Spleen (tissue), 11 donors: ENCODE measurements at regions not wholly inside any gene's neighbourhood (a gene's known extent, or its start where the extent isn't known, plus 50 kb on each side); places are given as distances from the start of the nearest gene placed in this dataset.

Source experiments
- DNase-seq: peaks from one replicate; pipeline ENCODE4 v3.0.0-alpha.2; 2020
- H3K27ac ChIP-seq, 8 donors: fragments of 200-600 bp; sonication (generic) in 7 of 8; 1 replicate in 4 of 8; 2 replicates in 4 of 8; pipeline versions ENCODE4 v1.5.0 to v1.8.0; 2016 to 2021; ENCODE audit warnings: inconsistent platforms in 4 of 8, mild to moderate bottlenecking in 4 of 8, moderate library complexity in 1 of 8
- H3K27me3 ChIP-seq, 7 donors: fragments of 200-600 bp; sonication (generic) in 6 of 7; replicated peaks in 1 of 7; 1 replicate in 4 of 7; 2 replicates in 3 of 7; pipeline versions ENCODE4 v1.5.0 to v1.8.0; 2016 to 2021; ENCODE audit warnings: inconsistent platforms in 3 of 7, mild to moderate bottlenecking in 1 of 7
- H3K36me3 ChIP-seq, 6 donors: fragments of 200-600 bp; sonication (generic) in 5 of 6; 1 replicate in 4 of 6; 2 replicates in 2 of 6; pipeline versions ENCODE4 v1.5.0 to v1.8.0; 2016 to 2021; ENCODE audit warnings: inconsistent platforms in 2 of 6
- H3K4me1 ChIP-seq, 6 donors: fragments of 200-600 bp; sonication (generic) in 5 of 6; 1 replicate in 3 of 6; 2 replicates in 3 of 6; pipeline versions ENCODE4 v1.5.0 to v1.8.0; 2016 to 2021; ENCODE audit warnings: inconsistent platforms in 3 of 6
- H3K4me3 ChIP-seq, 8 donors: fragments of 200-600 bp; sonication (generic) in 7 of 8; 1 replicate in 4 of 8; 2 replicates in 4 of 8; pipeline versions ENCODE4 v1.5.0 to v1.8.0; 2016 to 2021; ENCODE audit warnings: inconsistent platforms in 4 of 8, mild to moderate bottlenecking in 4 of 8, moderate library complexity in 2 of 8
- H3K9me3 ChIP-seq, 8 donors: fragments of 200-600 bp; sonication (generic) in 7 of 8; 1 replicate in 4 of 8; 2 replicates in 4 of 8; pipeline versions ENCODE4 v1.5.0 to v1.8.0; 2016 to 2021; ENCODE audit warnings: inconsistent platforms in 4 of 8
- CTCF ChIP-seq, 11 experiments: fragments of 200-600 bp in 7 of 11; fragments of 450-650 bp in 4 of 11; sonication (generic) in 4 of 11; IDR thresholded peaks in 8 of 11; conservative IDR thresholded peaks in 3 of 11; 1 replicate in 7 of 11; 2 replicates in 4 of 11; pipeline versions ENCODE4 v1.4.0 to v1.8.0; 2016 to 2021; ENCODE audit warnings: antibody characterized with exemption in 11 of 11, inconsistent platforms in 4 of 11, mild to moderate bottlenecking in 1 of 11
- POLR2A ChIP-seq, 3 donors: fragments of 450-650 bp; IDR thresholded peaks; one replicate each; pipeline ENCODE4 v1.5.1; 2017; ENCODE audit warnings: antibody characterized with exemption in 3 of 3, mild to moderate bottlenecking in 1 of 3
- POLR2AphosphoS5 ChIP-seq, 3 donors: sonication (generic); formaldehyde crosslinking; IDR thresholded peaks; one replicate each; pipeline ENCODE4 v1.5.1; 2017; ENCODE audit warnings: antibody characterized with exemption in 3 of 3
- WGBS, 5 donors: extraction: QIAGEN DNeasy Blood & Tissue Kit in 3 of 5; methylation state at CpG; one replicate each; pipeline versions ENCODE4 v1.1.5 to v1.1.7; 2013 to 2018; 5-methylcytosine and 5-hydroxymethylcytosine counted together
- intact Hi-C: fragments of 100-400 bp; cut with DNase I; formaldehyde crosslinking; loops from one replicate; pipeline ENCODE4 v1.15.0; 2023; ENCODE audit warnings: low total_unique reads
- donor health status: healthy with polysubstance abuse.
- donor health status: DM: no; HTN: no; CAD: no; lungs with moderate emphysema.
- donor health status: DM: no; HTN: no; CAD: no.
- donor health status: Bipolar disorder and iron deficiency.
- donor health status: healthy.
- donor health status: DM: no; HTN: no; CAD: no.
- donor health status: DM: yes; HTN: yes; CAD: no.

DNA sequence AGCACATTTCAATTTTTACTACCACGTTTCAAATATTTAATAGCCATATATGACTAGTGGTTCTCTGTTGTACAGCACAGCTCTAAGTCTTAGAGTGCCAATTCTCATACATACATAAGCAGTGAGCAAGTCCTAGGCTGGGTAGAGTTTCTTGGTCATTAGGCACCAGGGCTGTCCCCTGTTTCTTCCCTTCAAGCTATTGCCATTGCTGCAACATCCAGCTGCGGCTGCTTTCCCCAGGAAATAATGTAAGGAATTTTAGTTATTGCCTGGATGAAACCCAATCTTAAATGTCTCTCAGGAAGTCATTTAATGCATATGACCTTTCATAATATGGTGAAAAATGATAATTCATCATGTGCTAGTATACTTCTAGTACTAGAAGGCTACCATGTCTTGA, 74.1 kb upstream of the PPP3CA start:
- H3K27me3 ChIP-seq, result no peaks in the 10 kb centered on the region
- no peak for DNase-seq
- 68 to 93% (median 76%) methylated on average over 2 of the region's 2 CpGs for WGBS, 5 donors
- peaks cover 0 to 3% (median 0%) of the 10 kb centered on the region in 8 donors for H3K9me3 ChIP-seq
- no peaks in the 10 kb centered on the region for H3K36me3 ChIP-seq
- no peak overlapping the region for H3K27ac ChIP-seq
- TF ChIP-seq POLR2A (IDR thresholded peaks at IDR 0.05) (no peak), POLR2AphosphoS5 (IDR thresholded peaks at IDR 0.05) (no peak), CTCF (IDR thresholded peaks at IDR 0.05 in 8 of 11, conservative IDR thresholded peaks at IDR 0.05 in 3 of 11) (no peak)
- intact Hi-C loops, result no loop called here
- no peak overlapping the region for H3K4me3 ChIP-seq
- H3K4me1 ChIP-seq, result peaks cover 0 to 36% (median 27%) of the 10 kb centered on the region in 6 donors

- H3K27ac ChIP-seq, result no peak overlapping the region
- peaks cover 0 to 36% (median 27%) of the 10 kb centered on the region in 6 donors for H3K4me1 ChIP-seq
- no peak overlapping the region for H3K4me3 ChIP-seq
- no peaks in the 10 kb centered on the region for H3K36me3 ChIP-seq
- H3K27me3 ChIP-seq, result no peaks in the 10 kb centered on the region
- DNase-seq, result no peak
- no peak for TF ChIP-seq CTCF (IDR thresholded peaks at IDR 0.05 in 8 of 11, conservative IDR thresholded peaks at IDR 0.05 in 3 of 11)
- TF ChIP-seq POLR2A (IDR thresholded peaks at IDR 0.05), result no peak
- TF ChIP-seq POLR2AphosphoS5 (IDR thresholded peaks at IDR 0.05), result no peak
- peaks cover 0 to 4% (median 0%) of the 10 kb centered on the region in 8 donors for H3K9me3 ChIP-seq
- intact Hi-C loops, result no loop called here
These were observed 73.3 kb upstream of the PPP3CA start for GRCh38 chr4:101420661-101421060.

DNA sequence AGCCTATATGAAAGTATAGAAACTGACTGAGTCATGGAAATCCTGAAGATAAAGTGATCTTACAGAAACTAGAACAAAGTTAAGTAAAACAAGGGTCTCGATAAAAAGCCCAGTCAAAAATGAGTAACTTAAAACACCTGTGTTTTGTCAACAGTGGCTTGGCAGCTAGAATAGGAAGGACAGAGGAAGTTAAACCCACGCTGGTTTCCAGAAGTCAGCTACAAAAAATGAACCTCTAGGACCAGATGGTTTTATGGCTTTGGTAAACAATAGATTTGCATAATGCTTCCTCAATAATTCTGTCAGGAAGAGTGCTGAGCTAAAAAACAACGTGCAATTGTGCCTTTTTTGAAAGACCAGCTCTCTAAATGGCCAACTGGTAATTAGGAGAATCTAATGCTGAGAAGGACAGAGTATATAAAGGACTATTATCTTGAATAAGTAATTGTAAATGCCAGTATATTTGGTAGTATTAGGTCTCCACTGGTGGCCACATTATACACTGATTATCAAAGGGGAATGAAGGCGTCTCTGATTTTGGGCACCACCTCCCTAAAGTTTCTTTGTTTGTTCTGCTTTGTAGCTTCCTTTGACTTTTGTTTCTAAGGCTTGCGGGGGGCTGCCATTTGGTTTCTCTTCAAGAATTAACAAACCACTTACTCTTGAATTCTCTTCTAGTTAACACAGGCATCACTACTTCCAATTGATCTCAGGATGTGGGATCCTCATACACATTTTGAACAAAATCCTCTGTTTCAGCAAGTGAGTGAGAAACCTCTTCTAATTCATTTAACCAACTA, 72.2 kb upstream of the PPP3CA start:
- Histone ChIP-seq H3K4me1 (peaks cover 0 to 36% (median 27%) of the 10 kb centered on the region in 6 donors), H3K4me3 (no peak overlapping the region), H3K36me3 (no peaks in the 10 kb centered on the region), H3K27ac (no peak overlapping the region), H3K9me3 (peaks cover 0 to 4% (median 0%) of the 10 kb centered on the region in 8 donors), H3K27me3 (no peaks in the 10 kb centered on the region)
- intact Hi-C loops, result no loop called here
- TF ChIP-seq POLR2A (IDR thresholded peaks at IDR 0.05) (no peak), CTCF (IDR thresholded peaks at IDR 0.05 in 8 of 11, conservative IDR thresholded peaks at IDR 0.05 in 3 of 11) (no peak), POLR2AphosphoS5 (IDR thresholded peaks at IDR 0.05) (no peak)
- DNase-seq, result no peak
- WGBS, 5 donors, result 32 to 35% (median 33%) methylated on average over 5 of the region's 5 CpGs

- TF ChIP-seq CTCF (IDR thresholded peaks at IDR 0.05 in 8 of 11, conservative IDR thresholded peaks at IDR 0.05 in 3 of 11) (no peak), POLR2AphosphoS5 (IDR thresholded peaks at IDR 0.05) (no peak), POLR2A (IDR thresholded peaks at IDR 0.05) (no peak)
- H3K27ac ChIP-seq, result no peak overlapping the region
- H3K36me3 ChIP-seq, result no peaks in the 10 kb centered on the region
- 12 to 41% (median 15%) methylated on average over 2 of the region's 2 CpGs for WGBS, 5 donors
- H3K27me3 ChIP-seq, result no peaks in the 10 kb centered on the region
- intact Hi-C loops, result no loop called here
- peaks cover 0 to 36% (median 27%) of the 10 kb centered on the region in 6 donors for H3K4me1 ChIP-seq
- H3K9me3 ChIP-seq, result peaks cover 0 to 4% (median 0%) of the 10 kb centered on the region in 8 donors
- no peak for DNase-seq
- H3K4me3 ChIP-seq, result no peak overlapping the region
These were observed 71.1 kb upstream of the PPP3CA start for GRCh38 chr4:101418466-101418865.
